ENCODE measurements at regions not wholly inside any gene's neighbourhood (a gene's known extent, or its start where the extent isn't known, plus 50 kb on each side); places are given as distances from the start of the nearest gene placed in this dataset.

GRCh38 chr16:72406390-72406789 lies 234.4 kb upstream of the PMFBP1 start:
- H3K4me3 Mint-ChIP-seq = no peak overlapping the region
- no peak for ATAC-seq (ENCODE audit: low read depth)
- H3K9me3 Mint-ChIP-seq = no peaks in the 10 kb centered on the region
- POLR2A ChIA-PET = no interaction called here
- no peak for DNase-seq
- H3K27me3 Mint-ChIP-seq = peaks cover 2% of the 10 kb centered on the region
- H3K27ac Mint-ChIP-seq = no peak overlapping the region
- H3K4me1 Mint-ChIP-seq = no peaks in the 10 kb centered on the region
- H3K36me3 Mint-ChIP-seq = no peaks in the 10 kb centered on the region

GRCh38 chr16:72404299-72404698 lies 232.3 kb upstream of the PMFBP1 start:
- H3K4me1 Mint-ChIP-seq = no peaks in the 10 kb centered on the region
- no peak for ATAC-seq (ENCODE audit: low read depth)
- no peaks in the 10 kb centered on the region for H3K27me3 Mint-ChIP-seq
- no peaks in the 10 kb centered on the region for H3K36me3 Mint-ChIP-seq
- no peak overlapping the region for H3K4me3 Mint-ChIP-seq
- no peak overlapping the region for H3K27ac Mint-ChIP-seq
- POLR2A ChIA-PET = interaction anchor here (0.6 kb wide), 1 partner anchor 251 kb away, joined by 3 read pairs; no protein-coding TSS in a partner anchor
- no peaks in the 10 kb centered on the region for H3K9me3 Mint-ChIP-seq
- no peak for DNase-seq

GRCh38 chr16:72401084-72401361 lies 229.1 kb upstream of the PMFBP1 start:
- Mint-ChIP-seq H3K4me3 (no peak overlapping the region), H3K27me3 (no peaks in the 10 kb centered on the region), H3K27ac (no peak overlapping the region), H3K36me3 (no peaks in the 10 kb centered on the region), H3K9me3 (no peaks in the 10 kb centered on the region), H3K4me1 (no peaks in the 10 kb centered on the region)
- no peak for DNase-seq
- POLR2A ChIA-PET = no interaction called here
- ATAC-seq (ENCODE audit: low read depth) = no peak

GRCh38 chr16:72400257-72401083 lies 228.5 kb upstream of the PMFBP1 start:
- H3K27me3 Mint-ChIP-seq = no peaks in the 10 kb centered on the region
- no peaks in the 10 kb centered on the region for H3K36me3 Mint-ChIP-seq
- POLR2A ChIA-PET = interaction anchor here (1.0 kb wide), 1 partner anchor 154 kb away, joined by 3 read pairs; no protein-coding TSS in a partner anchor
- no peaks in the 10 kb centered on the region for H3K9me3 Mint-ChIP-seq
- ATAC-seq (ENCODE audit: low read depth) (no peak), DNase-seq (no peak)
- H3K4me3 Mint-ChIP-seq = no peak overlapping the region
- no peaks in the 10 kb centered on the region for H3K4me1 Mint-ChIP-seq
- H3K27ac Mint-ChIP-seq = no peak overlapping the region

- no peak for ATAC-seq (ENCODE audit: low read depth)
- H3K4me1 Mint-ChIP-seq = no peaks in the 10 kb centered on the region
Observed at GRCh38 chr16:72399811-72400210, 227.9 kb upstream of the PMFBP1 start.

GRCh38 chr16:72397876-72398275 lies 225.9 kb upstream of the PMFBP1 start:
- Mint-ChIP-seq H3K4me3 (no peak overlapping the region), H3K27ac (no peak overlapping the region), H3K27me3 (no peaks in the 10 kb centered on the region), H3K36me3 (no peaks in the 10 kb centered on the region), H3K4me1 (no peaks in the 10 kb centered on the region), H3K9me3 (peaks cover 4% of the 10 kb centered on the region)
- DNase-seq (no peak), ATAC-seq (ENCODE audit: low read depth) (no peak)
- POLR2A ChIA-PET = no interaction called here

More at GRCh38 chr16:72399811-72400210, 227.9 kb upstream of the PMFBP1 start:
- no peak for DNase-seq
- POLR2A ChIA-PET = interaction anchor here (1.0 kb wide), 1 partner anchor 153 kb away, joined by 3 read pairs; no protein-coding TSS in a partner anchor
- Mint-ChIP-seq H3K36me3 (no peaks in the 10 kb centered on the region), H3K4me3 (no peak overlapping the region), H3K27me3 (no peaks in the 10 kb centered on the region), H3K27ac (no peak overlapping the region), H3K9me3 (peaks cover under 1% of the 10 kb centered on the region)

GRCh38 chr16:72394526-72394925 lies 222.6 kb upstream of the PMFBP1 start:
- no peak for ATAC-seq (ENCODE audit: low read depth)
- Mint-ChIP-seq H3K4me1 (no peaks in the 10 kb centered on the region), H3K9me3 (peaks cover 4% of the 10 kb centered on the region), H3K27me3 (no peaks in the 10 kb centered on the region), H3K27ac (no peak overlapping the region), H3K4me3 (no peak overlapping the region), H3K36me3 (peaks cover 2% of the 10 kb centered on the region)
- DNase-seq = no peak
- POLR2A ChIA-PET = no interaction called here

GRCh38 chr16:72389791-72390190 lies 217.8 kb upstream of the PMFBP1 start:
- Mint-ChIP-seq H3K9me3 (peaks cover 12% of the 10 kb centered on the region), H3K4me3 (no peak overlapping the region), H3K27me3 (no peaks in the 10 kb centered on the region), H3K4me1 (no peaks in the 10 kb centered on the region), H3K36me3 (peaks cover 23% of the 10 kb centered on the region), H3K27ac (no peak overlapping the region)
- POLR2A ChIA-PET = no interaction called here
- ATAC-seq (ENCODE audit: low read depth) (no peak), DNase-seq (no peak)

GRCh38 chr16:72388007-72388406 lies 216.1 kb upstream of the PMFBP1 start:
- Mint-ChIP-seq H3K27me3 (no peaks in the 10 kb centered on the region), H3K4me3 (no peak overlapping the region), H3K4me1 (no peaks in the 10 kb centered on the region), H3K36me3 (peaks cover 23% of the 10 kb centered on the region), H3K27ac (no peak overlapping the region), H3K9me3 (peaks cover 10% of the 10 kb centered on the region)
- no peak for ATAC-seq (ENCODE audit: low read depth)
- no peak for DNase-seq
- POLR2A ChIA-PET = interaction anchor here (0.7 kb wide), 1 partner anchor 141 kb away, joined by 3 read pairs; no protein-coding TSS in a partner anchor

- Mint-ChIP-seq H3K27ac (no peak overlapping the region), H3K27me3 (no peaks in the 10 kb centered on the region), H3K4me3 (no peak overlapping the region), H3K36me3 (peaks cover 22% of the 10 kb centered on the region), H3K4me1 (no peaks in the 10 kb centered on the region), H3K9me3 (peaks cover 10% of the 10 kb centered on the region)
- POLR2A ChIA-PET = no interaction called here
- DNase-seq = no peak
- ATAC-seq (ENCODE audit: low read depth) = no peak
Observed at GRCh38 chr16:72384651-72385050, 212.7 kb upstream of the PMFBP1 start.

GRCh38 chr16:72380283-72380682 lies 208.3 kb upstream of the PMFBP1 start:
- H3K27me3 Mint-ChIP-seq = no peaks in the 10 kb centered on the region
- H3K36me3 Mint-ChIP-seq = peaks cover 2% of the 10 kb centered on the region
- DNase-seq (no peak), ATAC-seq (ENCODE audit: low read depth) (no peak)
- no peak overlapping the region for H3K4me3 Mint-ChIP-seq
- POLR2A ChIA-PET = no interaction called here
- H3K4me1 Mint-ChIP-seq = no peaks in the 10 kb centered on the region
- peaks cover 1% of the 10 kb centered on the region for H3K9me3 Mint-ChIP-seq
- no peak overlapping the region for H3K27ac Mint-ChIP-seq

GRCh38 chr16:72373201-72373600 lies 201.2 kb upstream of the PMFBP1 start:
- ATAC-seq (ENCODE audit: low read depth) (no peak), DNase-seq (no peak)
- Mint-ChIP-seq H3K36me3 (peaks cover 2% of the 10 kb centered on the region), H3K27me3 (no peaks in the 10 kb centered on the region), H3K4me3 (no peak overlapping the region), H3K9me3 (no peaks in the 10 kb centered on the region), H3K27ac (no peak overlapping the region), H3K4me1 (no peaks in the 10 kb centered on the region)
- POLR2A ChIA-PET = no interaction called here

GRCh38 chr16:72372087-72373045 lies 200.4 kb upstream of the PMFBP1 start:
- ATAC-seq (ENCODE audit: low read depth) = no peak
- Mint-ChIP-seq H3K36me3 (peaks cover 4% of the 10 kb centered on the region), H3K27me3 (no peaks in the 10 kb centered on the region), H3K9me3 (peaks cover 2% of the 10 kb centered on the region), H3K4me1 (no peaks in the 10 kb centered on the region), H3K4me3 (no peak overlapping the region), H3K27ac (no peak overlapping the region)
- DNase-seq = no peak
- POLR2A ChIA-PET = interaction anchor here (0.6 kb wide), 1 partner anchor 499 kb away, joined by 5 read pairs; no protein-coding TSS in a partner anchor

Data from activated naive CD8-positive, alpha-beta T cell treated with anti-CD3 and anti-CD28 coated beads, Interleukin-2, amount 10 ng/mL, durations not matched to agents 7 days and 5 days (primary cell).